Upper lobe of left lung (tissue), 6 donors: ENCODE measurements at regions not wholly inside any gene's neighbourhood (a gene's known extent, or its start where the extent isn't known, plus 50 kb on each side); places are given as distances from the start of the nearest gene placed in this dataset.
A peak's percentile ranks its signal among the peaks of the same experiment; 100 is the strongest.

Source experiments
- ATAC-seq, 2 donors: fragments of 200-7000 bp; cut with Tn5 transposase; one replicate each; pipeline ENCODE4 v1.9.1; 2022; ENCODE audit warnings: mild to moderate bottlenecking in 2 of 2, moderate library complexity in 2 of 2; ENCODE audit not compliant: low FRiP score in 2 of 2
- DNase-seq, 2 donors: peaks; one replicate each; pipeline ENCODE4 v3.0.0-alpha.2; 2019 to 2020
- H3K27ac ChIP-seq, 4 donors: fragments of 200-600 bp; sonication (generic); one replicate each; pipeline ENCODE4 v1.5.1; 2016 to 2019
- H3K27me3 ChIP-seq, 4 donors: fragments of 200-600 bp; sonication (generic); one replicate each; pipeline ENCODE4 v1.5.1; 2017 to 2019
- H3K36me3 ChIP-seq, 4 donors: fragments of 200-600 bp; sonication (generic); one replicate each; pipeline ENCODE4 v1.5.1; 2016 to 2019
- H3K4me1 ChIP-seq, 4 donors: fragments of 200-600 bp; sonication (generic); one replicate each; pipeline ENCODE4 v1.5.1; 2018 to 2019
- H3K4me3 ChIP-seq, 4 donors: fragments of 200-600 bp; sonication (generic); one replicate each; pipeline ENCODE4 v1.5.1; 2017 to 2019; ENCODE audit warnings: mild to moderate bottlenecking in 2 of 4, moderate library complexity in 1 of 4
- H3K9me3 ChIP-seq, 4 donors: fragments of 200-600 bp; sonication (generic); one replicate each; pipeline ENCODE4 v1.5.1; 2018 to 2019
- EP300 ChIP-seq, 4 donors: sonication (generic); formaldehyde crosslinking; IDR thresholded peaks; one replicate each; pipeline ENCODE4 v1.5.1; 2017; ENCODE audit warnings: antibody characterized with exemption in 4 of 4, control low read depth in 2 of 4
- POLR2A ChIP-seq, 4 donors: fragments of 450-650 bp; IDR thresholded peaks; one replicate each; pipeline ENCODE4 v1.5.1; 2016 to 2017; ENCODE audit warnings: antibody characterized with exemption in 4 of 4, mild to moderate bottlenecking in 2 of 4
- POLR2AphosphoS5 ChIP-seq, 2 donors: sonication (generic); formaldehyde crosslinking; IDR thresholded peaks; one replicate each; pipeline ENCODE4 v1.5.1; 2017; ENCODE audit warnings: antibody characterized with exemption in 2 of 2
- WGBS, 2 donors: methylation state at CpG; one replicate each; pipeline ENCODE4 v1.1.5; 2017 to 2018; 5-methylcytosine and 5-hydroxymethylcytosine counted together
- TF ChIP-seq, protein P1 (sequence below), 6 experiments: fragments of 450-650 bp in 4 of 6; fragments of 200-600 bp in 2 of 6; sonication (generic) in 2 of 6; IDR thresholded peaks; one replicate each; pipeline ENCODE4 v1.5.1; 2016 to 2019; ENCODE audit warnings: antibody characterized with exemption in 6 of 6
- donor health status: DM: no; HTN: no; CAD: no; lungs with moderate emphysema.
- donor health status: DM: no; HTN: yes; CAD: no; lungs with severe emphysema.

DNA sequence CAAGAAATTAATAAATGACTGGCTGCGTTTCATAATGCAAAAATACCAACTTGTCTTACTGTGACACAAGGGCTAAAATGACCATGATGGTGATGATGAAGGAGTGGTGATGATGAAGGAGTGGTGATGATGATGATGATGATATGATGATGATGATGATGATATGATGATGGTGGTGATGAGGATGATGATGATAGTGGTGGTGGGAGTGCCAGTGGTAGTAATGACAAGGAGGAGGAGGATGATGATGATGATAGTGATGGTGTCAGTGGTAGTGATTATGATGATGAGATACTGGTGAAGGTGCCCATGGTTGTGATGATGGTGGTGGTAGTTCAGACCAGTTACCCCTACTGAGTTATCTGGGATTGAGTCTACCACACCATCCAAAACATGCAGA lies 265.9 kb downstream of the FGFR2 start:
- no peak overlapping the region for H3K4me3 ChIP-seq
- 73 to 83% methylated on average over 1 of the region's 1 CpG for WGBS, 2 donors
- TF ChIP-seq POLR2A (IDR thresholded peaks at IDR 0.05) (no peak), EP300 (IDR thresholded peaks at IDR 0.05) (no peak), POLR2AphosphoS5 (IDR thresholded peaks at IDR 0.05) (no peak)
- TF ChIP-seq, protein P1, sequence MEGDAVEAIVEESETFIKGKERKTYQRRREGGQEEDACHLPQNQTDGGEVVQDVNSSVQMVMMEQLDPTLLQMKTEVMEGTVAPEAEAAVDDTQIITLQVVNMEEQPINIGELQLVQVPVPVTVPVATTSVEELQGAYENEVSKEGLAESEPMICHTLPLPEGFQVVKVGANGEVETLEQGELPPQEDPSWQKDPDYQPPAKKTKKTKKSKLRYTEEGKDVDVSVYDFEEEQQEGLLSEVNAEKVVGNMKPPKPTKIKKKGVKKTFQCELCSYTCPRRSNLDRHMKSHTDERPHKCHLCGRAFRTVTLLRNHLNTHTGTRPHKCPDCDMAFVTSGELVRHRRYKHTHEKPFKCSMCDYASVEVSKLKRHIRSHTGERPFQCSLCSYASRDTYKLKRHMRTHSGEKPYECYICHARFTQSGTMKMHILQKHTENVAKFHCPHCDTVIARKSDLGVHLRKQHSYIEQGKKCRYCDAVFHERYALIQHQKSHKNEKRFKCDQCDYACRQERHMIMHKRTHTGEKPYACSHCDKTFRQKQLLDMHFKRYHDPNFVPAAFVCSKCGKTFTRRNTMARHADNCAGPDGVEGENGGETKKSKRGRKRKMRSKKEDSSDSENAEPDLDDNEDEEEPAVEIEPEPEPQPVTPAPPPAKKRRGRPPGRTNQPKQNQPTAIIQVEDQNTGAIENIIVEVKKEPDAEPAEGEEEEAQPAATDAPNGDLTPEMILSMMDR (IDR thresholded peaks at IDR 0.05): no peak

DNA sequence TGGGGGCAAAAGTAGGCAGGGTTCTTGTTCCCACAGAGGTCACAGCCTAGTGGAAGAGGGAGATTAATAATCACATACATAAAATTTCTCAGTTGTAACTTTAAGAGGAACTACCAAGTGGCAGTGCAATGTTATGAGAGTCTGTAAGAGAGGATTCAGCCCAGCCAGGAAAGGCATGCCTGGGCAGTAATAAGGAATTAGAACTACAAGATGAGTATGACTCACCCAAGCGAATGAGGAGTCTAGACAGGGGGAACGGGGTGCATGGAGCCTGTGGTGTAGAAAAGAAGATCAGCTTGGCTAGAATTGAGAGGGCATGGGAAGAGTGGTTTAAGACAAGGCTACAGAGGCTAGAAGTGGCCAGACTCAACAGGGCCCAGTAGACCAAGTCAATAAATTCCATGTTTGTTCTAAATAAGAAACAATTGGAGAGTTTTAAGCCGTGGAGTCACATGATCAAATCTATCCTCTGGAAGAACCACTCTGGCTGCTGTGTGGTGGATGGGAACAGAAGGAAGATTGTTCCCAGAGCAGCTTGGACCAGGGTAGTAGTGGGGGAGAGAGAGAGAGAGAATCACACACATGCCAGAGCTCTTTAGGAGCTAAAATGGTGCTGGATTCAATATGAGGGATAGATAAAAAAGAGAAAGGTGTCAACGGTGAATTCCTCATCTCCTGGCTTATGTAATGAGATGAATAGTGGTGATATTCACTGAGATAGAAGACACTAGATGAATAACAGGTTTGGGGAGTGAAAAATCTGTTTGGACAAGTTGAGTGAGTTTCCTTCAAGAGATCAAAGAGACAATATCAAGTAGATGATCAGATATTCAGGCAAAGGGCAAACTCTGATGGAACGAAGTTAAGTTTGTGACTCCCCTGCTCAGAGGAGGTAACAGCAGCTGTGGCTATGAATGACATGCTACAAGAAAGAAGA lies 265.1 kb downstream of the FGFR2 start:
- ATAC-seq (no peak), DNase-seq (no peak)
- Histone ChIP-seq H3K9me3 (no peaks in the 10 kb centered on the region), H3K36me3 (no peaks in the 10 kb centered on the region), H3K4me3 (no peak overlapping the region), H3K4me1 (peaks cover 0 to 2% (median 0%) of the 10 kb centered on the region in 4 donors), H3K27me3 (no peaks in the 10 kb centered on the region), H3K27ac (no peak overlapping the region)
- 76 to 79% methylated on average over 5 of the region's 5 CpGs for WGBS, 2 donors
- TF ChIP-seq, protein P1 (IDR thresholded peaks at IDR 0.05): no peak
- no peak for TF ChIP-seq EP300 (IDR thresholded peaks at IDR 0.05)
- no peak for TF ChIP-seq POLR2AphosphoS5 (IDR thresholded peaks at IDR 0.05)
- TF ChIP-seq POLR2A (IDR thresholded peaks at IDR 0.05): no peak

More for the DNA sequence above, 265.9 kb downstream of the FGFR2 start:
- H3K27me3 ChIP-seq: no peaks in the 10 kb centered on the region
- H3K27ac ChIP-seq: no peak overlapping the region
- peaks cover 0 to under 1% (median 0%) of the 10 kb centered on the region in 4 donors for H3K4me1 ChIP-seq
- no peak for ATAC-seq
- H3K9me3 ChIP-seq: no peaks in the 10 kb centered on the region
- H3K36me3 ChIP-seq: no peaks in the 10 kb centered on the region
- no peak for DNase-seq

DNA sequence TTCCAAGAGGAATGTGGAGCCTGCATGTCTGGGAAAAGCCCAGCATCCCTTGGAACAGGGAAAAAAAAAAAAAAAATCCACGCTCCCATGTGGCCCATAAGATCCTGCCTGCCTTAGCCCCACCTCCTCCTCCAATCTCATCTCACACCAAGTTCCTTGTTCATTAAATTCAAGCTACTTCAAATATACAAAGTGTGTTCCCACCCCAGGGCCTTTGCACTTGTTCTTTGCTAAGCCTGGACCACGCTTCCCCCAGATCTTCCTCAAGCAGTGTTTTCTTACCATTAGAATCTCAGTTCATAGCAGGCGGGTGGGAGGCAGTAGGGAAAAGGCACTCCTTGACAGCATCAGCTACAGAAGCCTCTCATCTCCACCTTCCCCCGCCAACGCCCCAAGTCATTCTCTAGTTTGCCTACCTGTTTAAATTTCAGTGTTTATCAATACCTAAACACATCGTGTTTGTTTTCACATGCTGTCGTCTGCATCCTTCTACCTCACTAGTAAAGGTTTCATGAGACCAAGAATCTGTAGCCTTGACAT lies 262.8 kb downstream of the FGFR2 start:
- no peaks in the 10 kb centered on the region for H3K27me3 ChIP-seq
- no peaks in the 10 kb centered on the region for H3K9me3 ChIP-seq
- no peak overlapping the region for H3K27ac ChIP-seq
- DNase-seq (no peak), ATAC-seq (no peak)
- TF ChIP-seq POLR2AphosphoS5 (IDR thresholded peaks at IDR 0.05): no peak
- TF ChIP-seq EP300 (IDR thresholded peaks at IDR 0.05): no peak
- TF ChIP-seq, protein P1 (IDR thresholded peaks at IDR 0.05): no peak
- no peak for TF ChIP-seq POLR2A (IDR thresholded peaks at IDR 0.05)
- H3K4me1 ChIP-seq: peaks cover 0 to 2% (median 0%) of the 10 kb centered on the region in 4 donors
- WGBS, 2 donors: 78 to 80% methylated on average over 7 of the region's 7 CpGs
- no peaks in the 10 kb centered on the region for H3K36me3 ChIP-seq
- no peak overlapping the region for H3K4me3 ChIP-seq

DNA sequence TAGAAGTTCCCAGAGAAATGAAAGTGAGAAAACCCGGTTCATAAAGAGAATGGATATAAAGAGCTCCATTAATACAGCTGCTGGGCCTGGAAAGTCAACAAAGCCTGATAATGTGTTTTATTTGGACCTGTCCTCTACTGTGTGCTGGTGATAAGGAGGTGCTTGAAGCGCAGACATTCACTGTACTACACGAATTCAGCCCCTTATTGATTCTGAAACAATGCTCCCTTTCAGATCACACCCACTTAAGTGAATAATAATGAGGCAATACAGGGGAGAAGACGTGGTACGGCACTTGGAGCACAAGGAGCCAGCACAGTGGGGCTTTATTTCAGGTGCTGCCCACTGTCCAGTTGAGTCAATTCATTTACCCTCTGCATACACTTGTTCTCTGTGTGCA lies 260.8 kb downstream of the FGFR2 start:
- DNase-seq (no peak), ATAC-seq (peak in 1 of 2 donors; percentile 35)
- H3K9me3 ChIP-seq: no peaks in the 10 kb centered on the region
- no peak overlapping the region for H3K27ac ChIP-seq
- H3K4me3 ChIP-seq: no peak overlapping the region
- TF ChIP-seq, protein P1 (IDR thresholded peaks at IDR 0.05): no peak
- TF ChIP-seq POLR2A (IDR thresholded peaks at IDR 0.05) (no peak), EP300 (IDR thresholded peaks at IDR 0.05) (no peak)
- no peaks in the 10 kb centered on the region for H3K27me3 ChIP-seq
- H3K4me1 ChIP-seq: peaks cover 0 to 2% (median 0%) of the 10 kb centered on the region in 4 donors
- no peaks in the 10 kb centered on the region for H3K36me3 ChIP-seq
- WGBS, 2 donors: 25 to 45% methylated on average over 5 of the region's 5 CpGs
